Endothelial cell of umbilical vein (primary cell): ENCODE measurements at regions not wholly inside any gene's neighbourhood (a gene's known extent, or its start where the extent isn't known, plus 50 kb on each side); places are given as distances from the start of the nearest gene placed in this dataset.

Experiments
- BruUV-seq: library from RNA; stranded (reverse); fragments of 400-500 nt; replicated peaks from 2 replicates; lab custom pipeline; 2021; lab: Mats Ljungman, UMichigan
- CTCF ChIA-PET: fragments of 300-600, 350-600 bp; sonication (Branson Sonifier 250); formaldehyde crosslinking; loops from one replicate; lab custom pipeline; 2021; ENCODE audit warnings: antibody characterized with exemption, inconsistent platforms; lab: Charles Lee
- POLR2A ChIA-PET: fragments of 300-600, 350-600 bp; sonication (Branson Sonifier 250); formaldehyde crosslinking; loops from one replicate; lab custom pipeline; 2021; ENCODE audit warnings: antibody characterized with exemption, inconsistent platforms; lab: Charles Lee
- DNase-seq: peaks from one replicate; pipeline ENCODE4 v3.0.0-alpha.2; 2011; ENCODE audit warnings: low read depth, low spot score
- FAIRE-seq: peaks from 2 replicates; lab custom pipeline; 2011; peaks lifted over from hg19 to GRCh38; lab: Jason Lieb, UNC
- H2AFZ ChIP-seq: 2 replicates; pipeline ENCODE4 v1.6.0; 2012; ENCODE audit warnings: low read depth, low read length, control low read depth, inconsistent platforms
- H3K27ac ChIP-seq: 2 replicates; pipeline ENCODE4 v1.5.1; 2011; ENCODE audit warnings: low read depth, mild to moderate bottlenecking, control low read depth, low read length, moderate library complexity; ENCODE audit not compliant: insufficient read depth
- H3K27me3 ChIP-seq, 2 experiments: 2 replicates each; pipeline versions ENCODE4 v1.6.0 to v1.6.1; 2011; ENCODE audit warnings: low read length in 2 of 2, mixed read lengths in 1 of 2; ENCODE audit not compliant: control insufficient read depth in 2 of 2, insufficient read depth in 2 of 2
- H3K36me3 ChIP-seq, 2 experiments: 2 replicates in 1 of 2; 3 replicates in 1 of 2; pipeline ENCODE4 v1.5.1; 2011; ENCODE audit warnings: low read length in 2 of 2, mild to moderate bottlenecking in 1 of 2, moderate library complexity in 1 of 2; ENCODE audit not compliant: control insufficient read depth in 2 of 2, insufficient read depth in 2 of 2; ENCODE audit errors: extremely low read depth in 1 of 2
- H3K4me1 ChIP-seq: 3 replicates; pipeline ENCODE4 v1.5.1; 2011; ENCODE audit warnings: mild to moderate bottlenecking, low read length; ENCODE audit not compliant: control insufficient read depth, insufficient read depth; ENCODE audit errors: extremely low read depth
- H3K4me2 ChIP-seq: 2 replicates; pipeline ENCODE4 v1.6.1; 2011; ENCODE audit warnings: low read length, control low read depth, mixed read lengths; ENCODE audit not compliant: insufficient read depth
- H3K4me3 ChIP-seq, 3 experiments: fragments of 200-600 bp in 1 of 3; sonication (generic), shearing (Covaris generic) in 1 of 3; replicated peaks in 1 of 3; 2 replicates each; pipeline ENCODE4 v1.5.1; 2011 to 2016; ENCODE audit warnings: control low read depth in 3 of 3, low read length in 3 of 3, mild to moderate bottlenecking in 2 of 3, inconsistent platforms in 1 of 3, low read depth in 1 of 3, moderate library complexity in 1 of 3; ENCODE audit not compliant: insufficient read depth in 1 of 3
- H3K79me2 ChIP-seq: 2 replicates; pipeline ENCODE4 v1.6.0; 2012; ENCODE audit warnings: low read length, inconsistent platforms; ENCODE audit not compliant: control insufficient read depth, insufficient read depth
- H3K9ac ChIP-seq: replicated peaks from 2 replicates; pipeline ENCODE3; 2011; ENCODE audit warnings: low read length, control low read depth; ENCODE audit not compliant: insufficient read depth; ENCODE audit errors: extremely low read depth
- H3K9me1 ChIP-seq: replicated peaks from 3 replicates; pipeline ENCODE4 v1.6.0; 2011; ENCODE audit warnings: mild to moderate bottlenecking, low read length; ENCODE audit not compliant: control insufficient read depth, insufficient read depth; ENCODE audit errors: extremely low read depth
- H3K9me3 ChIP-seq: replicated peaks from 2 replicates; pipeline ENCODE4 v1.5.1; 2012; ENCODE audit warnings: low read length, inconsistent platforms; ENCODE audit not compliant: control insufficient read depth, insufficient read depth
- H4K20me1 ChIP-seq: replicated peaks from 2 replicates; pipeline ENCODE3; 2011; ENCODE audit warnings: mild to moderate bottlenecking, low read length; ENCODE audit not compliant: control insufficient read depth, insufficient read depth; ENCODE audit errors: extremely low read depth
- FOS ChIP-seq: IDR thresholded peaks from 2 replicates; pipeline ENCODE4 v1.6.1; 2011; ENCODE audit warnings: mild to moderate bottlenecking, low read length, moderate library complexity, borderline replicate concordance; ENCODE audit not compliant: insufficient read depth
- GATA2 ChIP-seq: IDR thresholded peaks from 2 replicates; pipeline ENCODE4 v1.7.0; 2011; ENCODE audit warnings: low read depth, mild to moderate bottlenecking, moderate library complexity, mixed read lengths, low read length; ENCODE audit not compliant: insufficient read length, insufficient read depth
- JUN ChIP-seq: IDR thresholded peaks from 2 replicates; pipeline ENCODE4 v1.6.1; 2011; ENCODE audit warnings: borderline replicate concordance, low read depth; ENCODE audit not compliant: insufficient read length, insufficient read depth
- MYC ChIP-seq: IDR thresholded peaks from one replicate; pipeline ENCODE4 v1.6.1; 2011; ENCODE audit warnings: mild to moderate bottlenecking, low read depth, low read length
- POLR2A ChIP-seq: IDR thresholded peaks from 2 replicates; pipeline ENCODE4 v1.6.1; 2012; ENCODE audit warnings: low read depth, mild to moderate bottlenecking, control low read depth, low read length
- dilution Hi-C: fragments of 300-500 bp; cut with MboI; formaldehyde crosslinking; loops from one replicate; pipeline ENCODE4 v1.15.0; 2019; ENCODE audit warnings: low sequenced_read_pairs; ENCODE audit not compliant: extremely low pct_ligation_motif_present
- intact Hi-C: fragments of 100-400 bp; cut with micrococcal nuclease; formaldehyde crosslinking; loops from one replicate; pipeline ENCODE4 v1.10.0; 2022
- TF ChIP-seq, protein P1 (sequence below), 2 donors: IDR thresholded peaks; 1 replicate in 1 of 2; 2 replicates in 1 of 2; pipeline ENCODE4 v1.5.1; 2011; ENCODE audit warnings: low read length in 2 of 2, mild to moderate bottlenecking in 2 of 2, moderate library complexity in 2 of 2, control low read depth in 1 of 2, inconsistent platforms in 1 of 2, low read depth in 1 of 2; ENCODE audit not compliant: insufficient read depth in 1 of 2; ENCODE audit errors: extremely low read depth in 1 of 2

DNA sequence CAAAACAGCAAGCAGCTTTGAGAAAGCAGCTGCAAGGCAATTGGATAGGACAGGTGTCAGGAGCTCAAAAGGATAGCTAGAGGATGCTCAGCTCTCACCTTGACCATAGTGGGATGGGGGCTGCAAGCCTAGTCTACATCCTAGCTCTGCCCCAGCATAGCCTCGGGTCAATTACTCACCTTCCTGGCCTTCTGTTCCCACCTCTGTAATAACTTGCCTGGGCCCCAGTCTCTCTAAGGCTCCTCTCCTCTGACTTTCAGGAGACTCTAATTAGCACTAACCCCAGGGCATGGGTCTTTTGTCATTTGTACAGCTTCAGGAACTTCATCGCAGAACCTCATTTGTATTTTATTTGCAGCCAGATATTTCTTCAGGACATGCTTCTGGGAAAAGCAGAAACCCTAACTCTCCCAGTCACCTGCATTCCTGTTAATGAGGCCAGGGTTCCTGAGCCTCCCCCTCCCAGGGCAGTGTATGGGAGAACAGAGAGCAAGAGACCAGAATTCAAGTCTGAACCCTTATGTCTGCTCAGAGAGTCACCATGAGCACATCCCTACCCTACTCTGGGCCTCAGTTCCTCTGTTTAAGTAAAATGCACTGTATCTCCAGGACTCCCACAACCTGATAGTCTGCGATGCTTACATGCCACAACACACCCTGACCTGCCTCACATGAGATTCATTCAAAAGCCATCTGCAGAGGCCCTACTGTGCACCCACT lies 108.1 kb downstream of the MATN1 start:
- Histone ChIP-seq H3K79me2 (no peaks in the 10 kb centered on the region), H2AFZ (no peak overlapping the region), H3K27ac (no peak overlapping the region), H3K4me2 (no peak overlapping the region), H3K9ac (no peak overlapping the region), H3K9me1 (no peaks in the 10 kb centered on the region), H3K4me1 (no peaks in the 10 kb centered on the region), H3K27me3 (no peaks in the 10 kb centered on the region), H3K9me3 (no peaks in the 10 kb centered on the region), H3K36me3 (no peaks in the 10 kb centered on the region), H4K20me1 (no peaks in the 10 kb centered on the region), H3K4me3 (no peak overlapping the region)
- ChIA-PET POLR2A (no interaction called here), CTCF (no interaction called here)
- no TSS peak for BruUV-seq
- dilution Hi-C loops: no loop called here
- no peak for FAIRE-seq
- intact Hi-C loops: no loop called here
- TF ChIP-seq GATA2 (no peak), FOS (no peak), POLR2A (no peak), JUN (no peak), MYC (no peak)
- TF ChIP-seq, protein P1, sequence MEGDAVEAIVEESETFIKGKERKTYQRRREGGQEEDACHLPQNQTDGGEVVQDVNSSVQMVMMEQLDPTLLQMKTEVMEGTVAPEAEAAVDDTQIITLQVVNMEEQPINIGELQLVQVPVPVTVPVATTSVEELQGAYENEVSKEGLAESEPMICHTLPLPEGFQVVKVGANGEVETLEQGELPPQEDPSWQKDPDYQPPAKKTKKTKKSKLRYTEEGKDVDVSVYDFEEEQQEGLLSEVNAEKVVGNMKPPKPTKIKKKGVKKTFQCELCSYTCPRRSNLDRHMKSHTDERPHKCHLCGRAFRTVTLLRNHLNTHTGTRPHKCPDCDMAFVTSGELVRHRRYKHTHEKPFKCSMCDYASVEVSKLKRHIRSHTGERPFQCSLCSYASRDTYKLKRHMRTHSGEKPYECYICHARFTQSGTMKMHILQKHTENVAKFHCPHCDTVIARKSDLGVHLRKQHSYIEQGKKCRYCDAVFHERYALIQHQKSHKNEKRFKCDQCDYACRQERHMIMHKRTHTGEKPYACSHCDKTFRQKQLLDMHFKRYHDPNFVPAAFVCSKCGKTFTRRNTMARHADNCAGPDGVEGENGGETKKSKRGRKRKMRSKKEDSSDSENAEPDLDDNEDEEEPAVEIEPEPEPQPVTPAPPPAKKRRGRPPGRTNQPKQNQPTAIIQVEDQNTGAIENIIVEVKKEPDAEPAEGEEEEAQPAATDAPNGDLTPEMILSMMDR (IDR thresholded peaks at IDR 0.05; ENCODE audit: extremely low read depth in 1 of 2, insufficient read depth in 1 of 2, low read depth in 1 of 2, low read length in 2 of 2): no peak
- no peak for DNase-seq
